RWPE2 (cell line): ENCODE measurements at regions not wholly inside any gene's neighbourhood (a gene's known extent, or its start where the extent isn't known, plus 50 kb on each side); places are given as distances from the start of the nearest gene placed in this dataset.

ENCODE experiments used
- ATAC-seq: fragments of 200-7000 bp; cut with Tn5 transposase; 3 replicates; pipeline ENCODE4 v1.9.1; 2021; ENCODE audit warnings: low read depth
- DNase-seq: peaks from one replicate; pipeline ENCODE4 v3.0.0-alpha.2; 2020; ENCODE audit warnings: low spot score
- H3K27ac ChIP-seq: fragments of 450-650 bp; 2 replicates; pipeline ENCODE4 v1.5.1; 2017; ENCODE audit warnings: mild to moderate bottlenecking; ENCODE audit not compliant: poor library complexity, severe bottlenecking
- H3K27me3 ChIP-seq: fragments of 250-450 bp; sonication (Bioruptor Pico); 2 replicates; pipeline ENCODE4 v1.5.1; 2021; ENCODE audit warnings: mild to moderate bottlenecking, moderate library complexity; ENCODE audit not compliant: insufficient read depth, poor library complexity, severe bottlenecking
- H3K36me3 ChIP-seq: fragments of 250-450 bp; sonication (Bioruptor Pico); 2 replicates; pipeline ENCODE4 v1.5.1; 2020; ENCODE audit warnings: low read depth, mild to moderate bottlenecking, moderate library complexity
- H3K4me1 ChIP-seq: fragments of 250-450 bp; sonication (Bioruptor Pico); 2 replicates; pipeline ENCODE4 v1.5.1; 2021; ENCODE audit warnings: mild to moderate bottlenecking, moderate library complexity; ENCODE audit not compliant: insufficient read depth, poor library complexity, severe bottlenecking
- H3K4me3 ChIP-seq: fragments of 250-450 bp; sonication (Bioruptor Pico); 2 replicates; pipeline ENCODE4 v1.5.1; 2021; ENCODE audit warnings: mild to moderate bottlenecking, moderate library complexity; ENCODE audit not compliant: severe bottlenecking
- H3K9me3 ChIP-seq: fragments of 250-450 bp; sonication (Bioruptor Pico); 2 replicates; pipeline ENCODE4 v1.5.1; 2021; ENCODE audit warnings: mild to moderate bottlenecking, moderate library complexity; ENCODE audit not compliant: severe bottlenecking
- TF ChIP-seq, protein P1 (sequence below): fragments of 450-650 bp; IDR thresholded peaks from one replicate; pipeline ENCODE4 v1.5.1; 2017; ENCODE audit warnings: mild to moderate bottlenecking, moderate library complexity; ENCODE audit not compliant: poor library complexity, severe bottlenecking

DNA sequence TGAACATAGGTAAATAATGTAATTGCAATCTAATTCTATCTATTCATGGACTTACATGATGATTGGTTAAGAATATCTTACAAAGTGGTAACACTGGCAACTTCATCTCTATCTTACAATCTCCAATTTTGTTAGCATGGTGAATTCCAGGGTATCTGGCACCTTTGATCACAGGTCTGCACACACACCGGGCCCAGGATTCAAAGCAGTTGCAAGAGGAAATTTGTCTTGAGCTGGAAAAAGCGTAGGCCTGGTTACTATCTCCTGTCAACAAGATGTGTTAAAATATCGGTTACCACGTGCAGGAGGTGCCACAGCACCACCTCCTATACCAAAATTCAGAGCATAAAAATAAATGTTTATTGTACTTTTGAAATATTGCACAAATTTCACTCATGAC is 2428.4 kb downstream of the PCDH9 start:
- ATAC-seq (no peak), DNase-seq (no peak)
- Histone ChIP-seq H3K9me3 (no peaks in the 10 kb centered on the region), H3K27ac (no peak overlapping the region), H3K27me3 (no peaks in the 10 kb centered on the region), H3K36me3 (no peaks in the 10 kb centered on the region), H3K4me3 (no peak overlapping the region), H3K4me1 (no peaks in the 10 kb centered on the region)
- TF ChIP-seq, protein P1, sequence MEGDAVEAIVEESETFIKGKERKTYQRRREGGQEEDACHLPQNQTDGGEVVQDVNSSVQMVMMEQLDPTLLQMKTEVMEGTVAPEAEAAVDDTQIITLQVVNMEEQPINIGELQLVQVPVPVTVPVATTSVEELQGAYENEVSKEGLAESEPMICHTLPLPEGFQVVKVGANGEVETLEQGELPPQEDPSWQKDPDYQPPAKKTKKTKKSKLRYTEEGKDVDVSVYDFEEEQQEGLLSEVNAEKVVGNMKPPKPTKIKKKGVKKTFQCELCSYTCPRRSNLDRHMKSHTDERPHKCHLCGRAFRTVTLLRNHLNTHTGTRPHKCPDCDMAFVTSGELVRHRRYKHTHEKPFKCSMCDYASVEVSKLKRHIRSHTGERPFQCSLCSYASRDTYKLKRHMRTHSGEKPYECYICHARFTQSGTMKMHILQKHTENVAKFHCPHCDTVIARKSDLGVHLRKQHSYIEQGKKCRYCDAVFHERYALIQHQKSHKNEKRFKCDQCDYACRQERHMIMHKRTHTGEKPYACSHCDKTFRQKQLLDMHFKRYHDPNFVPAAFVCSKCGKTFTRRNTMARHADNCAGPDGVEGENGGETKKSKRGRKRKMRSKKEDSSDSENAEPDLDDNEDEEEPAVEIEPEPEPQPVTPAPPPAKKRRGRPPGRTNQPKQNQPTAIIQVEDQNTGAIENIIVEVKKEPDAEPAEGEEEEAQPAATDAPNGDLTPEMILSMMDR: no peak

DNA sequence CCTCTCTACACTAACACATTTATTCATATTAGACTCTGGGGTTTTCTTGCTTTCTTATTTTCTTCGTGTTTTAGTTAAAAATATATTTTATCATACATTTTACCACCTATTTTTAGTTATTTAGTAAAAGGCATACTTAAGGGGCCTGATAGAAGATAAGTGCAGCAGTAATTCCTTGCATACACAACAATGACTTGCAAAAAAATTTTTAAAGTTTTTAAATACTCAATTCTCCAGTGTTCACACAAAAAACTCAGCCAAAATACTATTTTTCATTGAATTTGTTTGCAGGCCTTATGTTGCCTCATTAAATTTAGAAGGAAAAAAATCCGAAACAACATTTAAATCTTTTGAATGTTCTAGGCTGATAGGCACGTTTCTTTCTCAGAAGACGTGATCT is 2431.7 kb downstream of the PCDH9 start:
- no peak for ATAC-seq
- no peak for DNase-seq
- H3K9me3 ChIP-seq: no peaks in the 10 kb centered on the region
- no peaks in the 10 kb centered on the region for H3K4me1 ChIP-seq
- TF ChIP-seq, protein P1: no peak
- no peaks in the 10 kb centered on the region for H3K27me3 ChIP-seq
- H3K27ac ChIP-seq: no peak overlapping the region
- H3K36me3 ChIP-seq: no peaks in the 10 kb centered on the region
- H3K4me3 ChIP-seq: no peak overlapping the region

DNA sequence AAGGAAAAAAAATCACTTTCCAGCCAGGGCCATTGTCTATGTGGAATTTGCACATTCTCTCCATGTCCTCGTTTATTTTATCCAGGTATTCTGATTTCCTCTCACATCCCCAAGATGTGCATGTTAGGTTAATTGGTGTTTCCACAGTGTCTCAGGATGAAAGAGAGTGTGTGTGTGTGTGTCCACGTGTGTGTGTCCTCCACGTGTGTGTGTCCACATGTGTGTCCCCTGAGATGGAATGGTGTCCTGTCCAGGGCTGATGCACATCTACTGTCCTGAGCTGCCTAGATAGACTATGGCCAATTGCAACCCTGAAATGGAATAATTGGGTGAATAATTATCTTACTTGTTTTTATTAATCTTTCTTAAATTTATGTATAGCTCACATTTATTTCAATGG is 2436.5 kb downstream of the PCDH9 start:
- TF ChIP-seq, protein P1: no peak
- Histone ChIP-seq H3K27ac (no peak overlapping the region), H3K9me3 (no peaks in the 10 kb centered on the region), H3K4me3 (no peak overlapping the region), H3K27me3 (no peaks in the 10 kb centered on the region), H3K36me3 (no peaks in the 10 kb centered on the region), H3K4me1 (no peaks in the 10 kb centered on the region)
- ATAC-seq (no peak), DNase-seq (no peak)

DNA sequence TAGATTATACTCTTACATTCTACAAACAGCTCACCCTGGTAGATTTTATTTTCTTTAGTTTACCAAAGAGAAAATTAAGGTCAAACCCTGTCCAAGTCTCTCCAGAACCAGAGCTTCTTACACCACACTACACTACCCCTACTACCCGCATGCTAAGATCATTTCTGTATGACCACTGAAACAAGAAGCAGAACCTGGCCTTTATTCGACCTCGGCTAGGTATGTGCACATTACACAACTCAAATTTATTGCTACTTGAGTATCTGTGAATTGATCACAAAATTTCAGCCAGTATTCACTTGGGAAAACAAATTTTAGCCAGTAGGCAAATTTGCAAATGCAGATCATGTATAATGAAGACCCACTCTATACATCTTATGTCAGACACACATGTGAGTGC is 2437.0 kb downstream of the PCDH9 start:
- no peak overlapping the region for H3K4me3 ChIP-seq
- H3K27ac ChIP-seq: no peak overlapping the region
- TF ChIP-seq, protein P1: no peak
- no peaks in the 10 kb centered on the region for H3K4me1 ChIP-seq
- DNase-seq (no peak), ATAC-seq (no peak)
- H3K27me3 ChIP-seq: no peaks in the 10 kb centered on the region
- no peaks in the 10 kb centered on the region for H3K9me3 ChIP-seq
- no peaks in the 10 kb centered on the region for H3K36me3 ChIP-seq

DNA sequence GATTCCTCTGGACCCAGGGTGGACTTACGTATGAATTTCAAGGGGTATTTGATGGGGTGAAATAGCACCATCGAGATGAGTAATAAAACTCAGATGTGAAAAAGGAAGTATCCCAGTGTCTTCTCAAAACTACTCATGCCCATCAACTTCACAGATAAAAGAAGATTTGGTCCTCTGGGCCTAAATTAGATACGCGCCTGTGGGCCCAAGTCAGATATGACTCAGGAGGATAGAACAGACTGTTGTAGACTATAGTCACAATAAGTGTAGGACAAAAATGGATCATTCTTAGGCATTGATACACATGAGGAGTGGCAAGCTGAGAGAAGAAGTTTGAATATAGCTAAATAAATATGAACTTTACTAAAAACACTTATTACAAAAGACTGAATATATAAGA is 2438.8 kb downstream of the PCDH9 start:
- Histone ChIP-seq H3K4me1 (no peaks in the 10 kb centered on the region), H3K4me3 (no peak overlapping the region), H3K27ac (no peak overlapping the region), H3K27me3 (no peaks in the 10 kb centered on the region), H3K9me3 (no peaks in the 10 kb centered on the region), H3K36me3 (no peaks in the 10 kb centered on the region)
- DNase-seq (no peak), ATAC-seq (no peak)
- TF ChIP-seq, protein P1: no peak
